GM19351 (cell line): ENCODE measurements at regions not wholly inside any gene's neighbourhood (a gene's known extent, or its start where the extent isn't known, plus 50 kb on each side); places are given as distances from the start of the nearest gene placed in this dataset.

Experiments used
- ATAC-seq: cut with Tn5 transposase; IDR thresholded peaks from one replicate; pipeline ENCODE4 v1.9.1; 2021; ENCODE audit warnings: mild to moderate bottlenecking, moderate library complexity; ENCODE audit not compliant: unreplicated experiment

- ATAC-seq = no peak
Measured at GRCh38 chr4:128371001-128371777, 83.6 kb upstream of the PGRMC2 start.

GRCh38 chr4:128366212-128366611 is 78.6 kb upstream of the PGRMC2 start:
- no peak for ATAC-seq

GRCh38 chr4:128364565-128364964 is 77.0 kb upstream of the PGRMC2 start:
- ATAC-seq = no peak

GRCh38 chr4:128363966-128364365 is 76.4 kb upstream of the PGRMC2 start:
- no peak for ATAC-seq

GRCh38 chr4:128362760-128363159 is 75.1 kb upstream of the PGRMC2 start:
- ATAC-seq = no peak

GRCh38 chr4:128359422-128359821 is 71.8 kb upstream of the PGRMC2 start:
- no peak for ATAC-seq

GRCh38 chr4:128358913-128359279 is 71.3 kb upstream of the PGRMC2 start:
- ATAC-seq = no peak

GRCh38 chr4:128358231-128358912 is 70.8 kb upstream of the PGRMC2 start:
- ATAC-seq = no peak

- no peak for ATAC-seq
Measured at GRCh38 chr4:128357286-128357685, 69.7 kb upstream of the PGRMC2 start.

- ATAC-seq = no peak
Measured at GRCh38 chr4:128355305-128355704, 67.7 kb upstream of the PGRMC2 start.

GRCh38 chr4:128354205-128354821 is 66.7 kb upstream of the PGRMC2 start:
- no peak for ATAC-seq

- ATAC-seq = no peak
Measured at GRCh38 chr4:128353791-128354190, 66.2 kb upstream of the PGRMC2 start.

- ATAC-seq = no peak
Measured at GRCh38 chr4:128351502-128351901, 63.9 kb upstream of the PGRMC2 start.

- ATAC-seq = no peak
Measured at GRCh38 chr4:128350449-128351045, 62.9 kb upstream of the PGRMC2 start.

GRCh38 chr4:128349921-128350320 is 62.3 kb upstream of the PGRMC2 start:
- no peak for ATAC-seq

- ATAC-seq = no peak
Measured at GRCh38 chr4:128347930-128348660, 60.5 kb upstream of the PGRMC2 start.

GRCh38 chr4:128347175-128347868 is 59.7 kb upstream of the PGRMC2 start:
- no peak for ATAC-seq

- ATAC-seq = no peak
Measured at GRCh38 chr4:128346054-128346716, 58.6 kb upstream of the PGRMC2 start.

GRCh38 chr4:128345650-128346049 is 58.0 kb upstream of the PGRMC2 start:
- no peak for ATAC-seq

- ATAC-seq = no peak
Measured at GRCh38 chr4:128342762-128343161, 55.1 kb upstream of the PGRMC2 start.
